A549 (cell line): ENCODE measurements at regions not wholly inside any gene's neighbourhood (a gene's known extent, or its start where the extent isn't known, plus 50 kb on each side); places are given as distances from the start of the nearest gene placed in this dataset.

Source experiments
- ATAC-seq, 2 experiments: fragments of 200-7000 bp in 1 of 2; fragments of >200 bp in 1 of 2; cut with Nextera tagmentation in 1 of 2; cut with Tn5 transposase in 1 of 2; 3 replicates each; pipeline versions ENCODE4 v1.8.0 to v1.9.1; 2018 to 2020; ENCODE audit warnings: mild to moderate bottlenecking in 1 of 2, moderate library complexity in 1 of 2
- CTCF ChIA-PET: fragments of 300-600 bp; sonication (Branson Sonifier 250); formaldehyde crosslinking; extraction: SDS; loops from one replicate; lab custom pipeline; 2021; ENCODE audit warnings: antibody characterized with exemption, inconsistent platforms; lab: Yijun Ruan, JAX
- POLR2A ChIA-PET: fragments of 350-600 bp; formaldehyde crosslinking; extraction: SDS; loops from one replicate; lab custom pipeline; 2021; ENCODE audit warnings: antibody characterized with exemption, inconsistent platforms; lab: Yijun Ruan, JAX
- DNase-seq, 2 experiments: peaks; one replicate each; pipeline versions ENCODE4 v3.0.0 to v3.0.0-alpha.2; 2011 to 2016; ENCODE audit warnings: low read depth in 1 of 2, low spot score in 1 of 2
- FAIRE-seq: peaks from 2 replicates; lab custom pipeline; 2011; peaks lifted over from hg19 to GRCh38; lab: Jason Lieb, UNC
- H3K27ac ChIP-seq, 2 experiments: fragments of >200 bp; sonication (Bioruptor Twin); formaldehyde crosslinking; 3 replicates each; pipeline ENCODE4 v1.5.1; 2016 to 2017
- H3K4me1 ChIP-seq: fragments of >200 bp; sonication (Bioruptor Twin); formaldehyde crosslinking; 3 replicates; pipeline ENCODE4 v1.6.1; 2016
- H3K4me2 ChIP-seq: fragments of >200 bp; sonication (Bioruptor Twin); formaldehyde crosslinking; 3 replicates; pipeline ENCODE4 v1.6.1; 2016
- H3K4me3 ChIP-seq: fragments of >200 bp; sonication (Bioruptor Twin); formaldehyde crosslinking; 3 replicates; pipeline ENCODE4 v1.5.1; 2016
- H3K9me3 ChIP-seq: fragments of >200 bp; sonication (Bioruptor Twin); formaldehyde crosslinking; 3 replicates; pipeline ENCODE4 v1.6.1; 2016
- BCL3 ChIP-seq: fragments of >200 bp; sonication (Bioruptor Twin); formaldehyde crosslinking; IDR thresholded peaks from 3 replicates; pipeline ENCODE4 v1.6.1; 2016
- BHLHE40 ChIP-seq: IDR thresholded peaks from 2 replicates; pipeline ENCODE4 v1.6.1; 2012; ENCODE audit warnings: low read depth, low read length, inconsistent platforms
- CBX8 ChIP-seq: fragments of 200-600 bp; sonication (generic); IDR thresholded peaks from 2 replicates; pipeline ENCODE4 v1.6.1; 2016
- CHD4 ChIP-seq: fragments of 200-600 bp; sonication (generic); IDR thresholded peaks from 2 replicates; pipeline ENCODE4 v1.6.1; 2016; ENCODE audit warnings: antibody characterized with exemption, mild to moderate bottlenecking, borderline replicate concordance
- E2F6 ChIP-seq: IDR thresholded peaks from 2 replicates; pipeline ENCODE4 v1.6.1; 2012; ENCODE audit warnings: low read depth, borderline replicate concordance
- EHF ChIP-seq: fragments of 250-450 bp; sonication (Bioruptor Pico); IDR thresholded peaks from 2 replicates; pipeline ENCODE4 v1.5.0; 2020; ENCODE audit warnings: mild to moderate bottlenecking
- EHMT2 ChIP-seq: fragments of 200-600 bp; sonication (generic); IDR thresholded peaks from 2 replicates; pipeline ENCODE4 v1.6.1; 2016; ENCODE audit warnings: antibody characterized with exemption, low read depth, mild to moderate bottlenecking, moderate library complexity
- FOSB ChIP-seq: fragments of 250-450 bp; sonication (Bioruptor Pico); IDR thresholded peaks from 2 replicates; pipeline ENCODE4 v1.5.0; 2020; ENCODE audit warnings: mild to moderate bottlenecking, moderate library complexity
- GATA3 ChIP-seq: IDR thresholded peaks from 2 replicates; pipeline ENCODE4 v1.6.1; 2012; ENCODE audit warnings: borderline replicate concordance
- HOXB5 ChIP-seq: fragments of 250-450 bp; sonication (Bioruptor Pico); IDR thresholded peaks from 2 replicates; pipeline ENCODE4 v1.5.0; 2020; ENCODE audit warnings: mild to moderate bottlenecking, moderate library complexity
- NPAS2 ChIP-seq: fragments of 250-450 bp; sonication (Bioruptor Pico); IDR thresholded peaks from 2 replicates; pipeline ENCODE4 v1.8.0; 2022; ENCODE audit warnings: mild to moderate bottlenecking, moderate library complexity, borderline replicate concordance
- NR3C1 ChIP-seq: fragments of >200 bp; sonication (Bioruptor Twin); formaldehyde crosslinking; IDR thresholded peaks from 3 replicates; pipeline ENCODE4 v1.6.1; 2017
- PBX3 ChIP-seq: IDR thresholded peaks from 2 replicates; pipeline ENCODE4 v1.6.1; 2012
- PHF8 ChIP-seq: fragments of 200-600 bp; sonication (generic); IDR thresholded peaks from 2 replicates; pipeline ENCODE4 v1.6.1; 2016; ENCODE audit warnings: low read depth, mild to moderate bottlenecking, antibody characterized with exemption, moderate library complexity, borderline replicate concordance
- POLR2A ChIP-seq: IDR thresholded peaks from 2 replicates; pipeline ENCODE4 v1.6.1; 2012; ENCODE audit warnings: mild to moderate bottlenecking, low read length
- RAD21 ChIP-seq, 2 experiments: fragments of >200 bp in 1 of 2; sonication (Bioruptor Twin) in 1 of 2; formaldehyde crosslinking in 1 of 2; IDR thresholded peaks in 1 of 2; conservative IDR thresholded peaks in 1 of 2; 2 replicates in 1 of 2; 3 replicates in 1 of 2; pipeline ENCODE4 v1.6.1; 2012 to 2018; ENCODE audit warnings: inconsistent platforms in 1 of 2
- RCOR1 ChIP-seq: fragments of 150-350 bp; IDR thresholded peaks from 2 replicates; pipeline ENCODE4 v1.6.1; 2014; ENCODE audit warnings: antibody characterized with exemption, low read length, low read depth
- RFX5 ChIP-seq: fragments of 450-650 bp; IDR thresholded peaks from 2 replicates; pipeline ENCODE4 v1.7.1; 2014; ENCODE audit warnings: antibody characterized with exemption, mild to moderate bottlenecking, moderate library complexity
- SMC3 ChIP-seq: fragments of >200 bp; sonication (Bioruptor Twin); formaldehyde crosslinking; IDR thresholded peaks from 3 replicates; pipeline ENCODE4 v1.6.1; 2018; ENCODE audit warnings: inconsistent platforms
- TFCP2L1 ChIP-seq: fragments of 250-450 bp; sonication (Bioruptor Pico); IDR thresholded peaks from 2 replicates; pipeline ENCODE4 v1.5.0; 2021; ENCODE audit warnings: mild to moderate bottlenecking
- ZC3H11A ChIP-seq: fragments of 450-650 bp; IDR thresholded peaks from 2 replicates; pipeline ENCODE4 v1.6.1; 2014; ENCODE audit warnings: antibody characterized with exemption, mild to moderate bottlenecking
- WGBS: methylation state at CpG from one replicate; pipeline ENCODE4 v1.1.6; 2017; ENCODE audit errors: missing lambda C conversion rate; 5-methylcytosine and 5-hydroxymethylcytosine counted together
- TF ChIP-seq, protein P1 (sequence below): fragments of 250-450 bp; sonication (Bioruptor Pico); IDR thresholded peaks from 2 replicates; pipeline ENCODE4 v1.5.0; 2021; ENCODE audit warnings: mild to moderate bottlenecking, moderate library complexity, borderline replicate concordance

- WGBS: 42% methylated on average over 7 of the region's 7 CpGs
- ChIA-PET CTCF (interaction anchor here (1.6 kb wide), 1 partner anchor 12 kb away, joined by 5 read pairs; no protein-coding TSS in a partner anchor), POLR2A (no interaction called here)
- Histone ChIP-seq H3K9me3 (no peaks in the 10 kb centered on the region), H3K27ac (no peak overlapping the region), H3K4me1 (no peaks in the 10 kb centered on the region), H3K4me2 (no peak overlapping the region), H3K4me3 (no peak overlapping the region)
- no peak for TF ChIP-seq ZC3H11A
- TF ChIP-seq BHLHE40: no peak
- TF ChIP-seq E2F6: no peak
- no peak for TF ChIP-seq SMC3
- no peak for TF ChIP-seq RAD21 (conservative IDR thresholded peaks at IDR 0.05 in 1 of 2, IDR thresholded peaks at IDR 0.05 in 1 of 2)
- no peak for TF ChIP-seq FOSB
- no peak for TF ChIP-seq TFCP2L1 (CRISPR knock-in tag)
- TF ChIP-seq PHF8: no peak
- TF ChIP-seq GATA3: no peak
- TF ChIP-seq, protein P1, sequence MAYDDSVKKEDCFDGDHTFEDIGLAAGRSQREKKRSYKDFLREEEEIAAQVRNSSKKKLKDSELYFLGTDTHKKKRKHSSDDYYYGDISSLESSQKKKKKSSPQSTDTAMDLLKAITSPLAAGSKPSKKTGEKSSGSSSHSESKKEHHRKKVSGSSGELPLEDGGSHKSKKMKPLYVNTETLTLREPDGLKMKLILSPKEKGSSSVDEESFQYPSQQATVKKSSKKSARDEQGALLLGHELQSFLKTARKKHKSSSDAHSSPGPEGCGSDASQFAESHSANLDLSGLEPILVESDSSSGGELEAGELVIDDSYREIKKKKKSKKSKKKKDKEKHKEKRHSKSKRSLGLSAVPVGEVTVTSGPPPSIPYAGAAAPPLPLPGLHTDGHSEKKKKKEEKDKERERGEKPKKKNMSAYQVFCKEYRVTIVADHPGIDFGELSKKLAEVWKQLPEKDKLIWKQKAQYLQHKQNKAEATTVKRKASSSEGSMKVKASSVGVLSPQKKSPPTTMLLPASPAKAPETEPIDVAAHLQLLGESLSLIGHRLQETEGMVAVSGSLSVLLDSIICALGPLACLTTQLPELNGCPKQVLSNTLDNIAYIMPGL (CRISPR knock-in tag): no peak
- no peak for TF ChIP-seq NPAS2 (CRISPR knock-in tag)
- ATAC-seq: no peak
- DNase-seq: no peak
- no peak for FAIRE-seq
Observed at GRCh38 chr10:7102557-7103349, 308.1 kb downstream of the SFMBT2 start.

- POLR2A ChIA-PET: no interaction called here
- TF ChIP-seq EHF (no peak), PHF8 (no peak), NR3C1 (no peak), CBX8 (no peak), EHMT2 (no peak), BHLHE40 (no peak), RFX5 (no peak), HOXB5 (no peak), RCOR1 (no peak), TFCP2L1 (CRISPR knock-in tag) (no peak), PBX3 (no peak), POLR2A (no peak), BCL3 (no peak), CHD4 (no peak), NPAS2 (CRISPR knock-in tag) (no peak)
- Histone ChIP-seq H3K4me1 (no peaks in the 10 kb centered on the region), H3K9me3 (no peaks in the 10 kb centered on the region), H3K4me2 (no peak overlapping the region), H3K27ac (no peak overlapping the region), H3K4me3 (no peak overlapping the region)
- FAIRE-seq (no peak), ATAC-seq (no peak), DNase-seq (no peak)
- 39% methylated on average over 1 of the region's 1 CpG for WGBS
- CTCF ChIA-PET: interaction anchor here (1.6 to 1.7 kb wide), 2 partner anchors 13 to 182 kb away, joined by 3 to 5 read pairs; no protein-coding TSS in a partner anchor
Observed at GRCh38 chr10:7102084-7102483, 308.8 kb downstream of the SFMBT2 start.
